ENCODE measurements at regions not wholly inside any gene's neighbourhood (a gene's known extent, or its start where the extent isn't known, plus 50 kb on each side); places are given as distances from the start of the nearest gene placed in this dataset.
A peak's percentile ranks its signal among the peaks of the same experiment; 100 is the strongest.

- Mint-ChIP-seq H3K27me3 (ENCODE audit: low read depth, unreplicated experiment) (no peaks in the 10 kb centered on the region), H3K4me1 (ENCODE audit: low read depth, unreplicated experiment) (peaks cover 42% of the 10 kb centered on the region), H3K4me3 (ENCODE audit: unreplicated experiment) (no peak overlapping the region), H3K27ac (ENCODE audit: unreplicated experiment) (peak overlapping the region; percentile 91), H3K36me3 (ENCODE audit: low read depth, unreplicated experiment) (no peaks in the 10 kb centered on the region), H3K9me3 (ENCODE audit: unreplicated experiment) (no peaks in the 10 kb centered on the region)
- Histone ChIP-seq H3K4me3 (ENCODE audit: insufficient read depth, low read depth, low read length) (no peak overlapping the region), H3K4me2 (ENCODE audit: low read length) (no peak overlapping the region), H3K27ac (ENCODE audit: low read depth, low read length) (peak overlapping the region; percentile 96), H4K20me1 (ENCODE audit: insufficient read depth, low read length) (no peaks in the 10 kb centered on the region), H3K79me2 (ENCODE audit: insufficient read depth, low read length) (no peaks in the 10 kb centered on the region), H3K4me1 (ENCODE audit: insufficient read depth, low read length) (peaks cover 33% of the 10 kb centered on the region), H3K27me3 (ENCODE audit: insufficient read depth, low read length) (no peaks in the 10 kb centered on the region), H3K36me3 (ENCODE audit: insufficient read depth, low read length) (no peaks in the 10 kb centered on the region), H3K9me3 (ENCODE audit: insufficient read depth, low read depth, low read length) (no peaks in the 10 kb centered on the region), H3K9ac (ENCODE audit: low read length) (peak overlapping the region; percentile 51), H2AFZ (ENCODE audit: low read depth, low read length) (no peak overlapping the region)
- peak; percentile 85 for DNase-seq (ENCODE audit: low read depth)
- FAIRE-seq = peak; percentile 64
- TF ChIP-seq CTCF (IDR thresholded peaks at IDR 0.05; ENCODE audit: insufficient read depth, low read depth, low read length) (no peak), EZH2 (IDR thresholded peaks at IDR 0.05; ENCODE audit: insufficient read depth, low read length) (no peak)
Observed at GRCh38 chr1:221437926-221438325, 304.0 kb downstream of the DUSP10 start.

GRCh38 chr1:221439008-221439746 is 302.7 kb downstream of the DUSP10 start:
- Histone ChIP-seq H3K27ac (ENCODE audit: low read depth, low read length) (peak overlapping the region; percentile 96), H3K36me3 (ENCODE audit: insufficient read depth, low read length) (no peaks in the 10 kb centered on the region), H4K20me1 (ENCODE audit: insufficient read depth, low read length) (no peaks in the 10 kb centered on the region), H2AFZ (ENCODE audit: low read depth, low read length) (no peak overlapping the region), H3K9me3 (ENCODE audit: insufficient read depth, low read depth, low read length) (no peaks in the 10 kb centered on the region), H3K4me3 (ENCODE audit: insufficient read depth, low read depth, low read length) (no peak overlapping the region), H3K79me2 (ENCODE audit: insufficient read depth, low read length) (no peaks in the 10 kb centered on the region), H3K4me1 (ENCODE audit: insufficient read depth, low read length) (peaks cover 33% of the 10 kb centered on the region), H3K27me3 (ENCODE audit: insufficient read depth, low read length) (no peaks in the 10 kb centered on the region), H3K9ac (ENCODE audit: low read length) (peak overlapping the region; percentile 81), H3K4me2 (ENCODE audit: low read length) (peak overlapping the region; percentile 73)
- Mint-ChIP-seq H3K27ac (ENCODE audit: unreplicated experiment) (peak overlapping the region; percentile 91), H3K36me3 (ENCODE audit: low read depth, unreplicated experiment) (no peaks in the 10 kb centered on the region), H3K9me3 (ENCODE audit: unreplicated experiment) (no peaks in the 10 kb centered on the region), H3K4me3 (ENCODE audit: unreplicated experiment) (no peak overlapping the region), H3K27me3 (ENCODE audit: low read depth, unreplicated experiment) (no peaks in the 10 kb centered on the region), H3K4me1 (ENCODE audit: low read depth, unreplicated experiment) (peaks cover 42% of the 10 kb centered on the region)
- TF ChIP-seq CTCF (IDR thresholded peaks at IDR 0.05; ENCODE audit: insufficient read depth, low read depth, low read length) = no peak
- TF ChIP-seq EZH2 (IDR thresholded peaks at IDR 0.05; ENCODE audit: insufficient read depth, low read length) = no peak
- peak; percentile 88 for DNase-seq (ENCODE audit: low read depth)
- FAIRE-seq = peak; percentile 95

All from astrocyte (in vitro differentiated cells and primary cell).